WI38 (cell line): ENCODE measurements at regions not wholly inside any gene's neighbourhood (a gene's known extent, or its start where the extent isn't known, plus 50 kb on each side); places are given as distances from the start of the nearest gene placed in this dataset.

Source experiments
- H3K4me3 ChIP-seq: 2 replicates; pipeline ENCODE4 v1.5.1; 2011; ENCODE audit warnings: low read depth, mild to moderate bottlenecking, control low read depth, low read length
- CTCF ChIP-seq: IDR thresholded peaks from 2 replicates; pipeline ENCODE4 v1.5.1; 2012; ENCODE audit warnings: low read depth, mild to moderate bottlenecking, control low read depth, low read length

GRCh38 chr2:220175967-220176366, 548.5 kb downstream of the SLC4A3 start:
- H3K4me3 ChIP-seq: no peak overlapping the region
- TF ChIP-seq CTCF: no peak

- H3K4me3 ChIP-seq: no peak overlapping the region
- no peak for TF ChIP-seq CTCF
These were observed 551.7 kb downstream of the SLC4A3 start for GRCh38 chr2:220178991-220179695.

GRCh38 chr2:220181165-220181564, 553.7 kb downstream of the SLC4A3 start:
- no peak overlapping the region for H3K4me3 ChIP-seq
- no peak for TF ChIP-seq CTCF

DNA sequence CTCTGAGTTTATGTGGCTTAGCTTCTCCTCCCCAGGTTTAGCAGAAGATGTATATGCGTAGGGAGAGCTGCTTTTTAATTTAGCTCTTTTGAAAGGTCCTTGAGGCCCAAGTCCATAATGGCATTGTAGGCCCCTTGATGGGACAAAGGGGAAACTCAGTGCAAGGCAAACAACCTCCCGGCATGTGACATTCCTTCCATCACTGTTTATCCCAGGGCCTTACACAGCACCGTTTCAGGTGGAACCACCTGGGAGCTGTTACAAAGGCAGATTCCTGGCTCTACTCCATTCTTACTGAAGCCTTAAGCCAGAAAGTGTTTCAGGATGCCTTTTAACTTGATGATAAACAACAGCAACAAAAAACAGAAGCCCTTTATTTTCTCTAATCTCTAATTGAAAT, 555.4 kb downstream of the SLC4A3 start:
- H3K4me3 ChIP-seq: no peak overlapping the region
- no peak for TF ChIP-seq CTCF

- TF ChIP-seq CTCF: no peak
- H3K4me3 ChIP-seq: no peak overlapping the region
These were observed 558.4 kb downstream of the SLC4A3 start for GRCh38 chr2:220185766-220186305.

DNA sequence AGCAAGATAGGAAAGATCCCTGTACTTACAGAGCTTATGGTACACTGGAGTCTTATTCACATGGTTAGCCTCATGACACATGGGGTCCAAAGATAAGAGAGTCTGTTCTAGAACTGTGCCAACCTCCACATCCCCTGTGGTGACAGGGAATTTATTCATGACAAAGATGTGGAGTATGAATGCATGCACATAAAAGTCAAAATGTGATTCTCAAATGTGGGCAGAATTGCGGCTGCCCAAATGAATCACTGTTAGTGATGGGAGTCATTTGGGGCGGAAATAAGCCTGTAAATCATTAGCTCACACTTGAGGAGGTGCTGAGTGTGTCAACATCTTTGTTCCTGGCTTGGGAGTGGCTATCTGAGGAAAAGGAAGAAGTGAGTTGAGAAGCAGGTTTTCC, 560.6 kb downstream of the SLC4A3 start:
- H3K4me3 ChIP-seq: no peak overlapping the region
- TF ChIP-seq CTCF: no peak

DNA sequence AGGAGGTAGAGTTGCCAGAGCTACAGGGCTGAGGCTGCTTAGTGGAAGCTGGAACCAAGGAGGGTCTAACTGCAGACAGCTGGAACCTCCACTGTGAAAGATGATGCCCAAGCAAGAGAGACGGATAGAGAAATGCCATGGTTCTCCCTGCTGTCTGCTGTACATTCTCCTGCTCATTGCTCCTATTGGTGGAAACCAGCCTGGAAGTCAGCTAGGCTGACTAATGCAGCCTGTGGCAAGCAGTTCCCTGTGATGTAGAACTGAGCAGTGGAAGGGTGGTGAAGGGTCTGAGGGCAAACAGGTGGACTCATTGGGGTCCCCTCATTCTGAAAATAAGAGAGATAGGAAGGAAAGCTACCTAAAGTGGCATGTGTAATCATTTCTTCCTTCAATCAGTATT, 563.6 kb downstream of the SLC4A3 start:
- no peak for TF ChIP-seq CTCF
- no peak overlapping the region for H3K4me3 ChIP-seq
